HFF-Myc (cell line): ENCODE measurements at regions not wholly inside any gene's neighbourhood (a gene's known extent, or its start where the extent isn't known, plus 50 kb on each side); places are given as distances from the start of the nearest gene placed in this dataset.

Experiments
- DNase-seq: peaks from one replicate; pipeline ENCODE4 v3.0.0-alpha.2; 2011; ENCODE audit warnings: low read depth; ENCODE audit errors: extremely low read depth
- H3K4me3 ChIP-seq: replicated peaks from 2 replicates; pipeline ENCODE4 v1.5.1; 2011; ENCODE audit warnings: low read depth, mild to moderate bottlenecking, control low read depth, low read length
- CTCF ChIP-seq: IDR thresholded peaks from 2 replicates; pipeline ENCODE4 v1.5.1; 2012; ENCODE audit warnings: mild to moderate bottlenecking, low read depth, low read length, control low read depth; ENCODE audit errors: missing control alignments

GRCh38 chr12:70040141-70040540 lies 203.1 kb upstream of the CNOT2 start:
- no peak overlapping the region for H3K4me3 ChIP-seq
- TF ChIP-seq CTCF: no peak
- DNase-seq: no peak

GRCh38 chr12:70042675-70043074 lies 200.6 kb upstream of the CNOT2 start:
- DNase-seq: no peak
- no peak for TF ChIP-seq CTCF
- no peak overlapping the region for H3K4me3 ChIP-seq

GRCh38 chr12:70043490-70044138 lies 199.6 kb upstream of the CNOT2 start:
- H3K4me3 ChIP-seq: no peak overlapping the region
- no peak for DNase-seq
- no peak for TF ChIP-seq CTCF

- no peak overlapping the region for H3K4me3 ChIP-seq
- no peak for TF ChIP-seq CTCF
- no peak for DNase-seq
Measured at GRCh38 chr12:70044167-70044566, 199.1 kb upstream of the CNOT2 start.

- H3K4me3 ChIP-seq: no peak overlapping the region
- DNase-seq: no peak
- no peak for TF ChIP-seq CTCF
Measured at GRCh38 chr12:70045036-70045435, 198.2 kb upstream of the CNOT2 start.

GRCh38 chr12:70045514-70045913 lies 197.7 kb upstream of the CNOT2 start:
- no peak overlapping the region for H3K4me3 ChIP-seq
- TF ChIP-seq CTCF: no peak
- DNase-seq: no peak

GRCh38 chr12:70048521-70049250 lies 194.5 kb upstream of the CNOT2 start:
- no peak for TF ChIP-seq CTCF
- no peak for DNase-seq
- no peak overlapping the region for H3K4me3 ChIP-seq
